SK-N-SH (cell line): ENCODE measurements at regions not wholly inside any gene's neighbourhood (a gene's known extent, or its start where the extent isn't known, plus 50 kb on each side); places are given as distances from the start of the nearest gene placed in this dataset.

Source experiments
- CTCF ChIA-PET: fragments of 300-600, 350-600 bp; formaldehyde crosslinking; extraction: SDS; loops from one replicate; lab custom pipeline; 2021; lab: Yijun Ruan, JAX
- POLR2A ChIA-PET: fragments of 350-600 bp; sonication (Branson Sonifier 250); formaldehyde crosslinking; extraction: SDS; loops from one replicate; lab custom pipeline; 2020; ENCODE audit warnings: antibody characterized with exemption, inconsistent platforms; lab: Yijun Ruan, JAX
- DNase-seq: peaks from one replicate; pipeline ENCODE4 v3.0.0; 2012
- H2AFZ ChIP-seq: fragments of 200-600 bp; sonication (generic); 2 replicates; pipeline ENCODE4 v1.8.1; 2016; ENCODE audit warnings: antibody characterized with exemption, mild to moderate bottlenecking, low read depth
- H3F3A ChIP-seq: fragments of 200-600 bp; sonication (generic); replicated peaks from 2 replicates; pipeline ENCODE3; 2016; ENCODE audit warnings: antibody characterized with exemption, mild to moderate bottlenecking; ENCODE audit not compliant: insufficient read depth
- H3K27ac ChIP-seq, 2 experiments: fragments of 200-500 bp in 1 of 2; fragments of 200-600 bp in 1 of 2; sonication (Bioruptor generic) in 1 of 2; sonication (generic), shearing (Covaris generic) in 1 of 2; 2 replicates each; pipeline versions ENCODE4 v1.5.1 to v1.6.1; 2014 to 2016; ENCODE audit warnings: low read depth in 2 of 2, inconsistent platforms in 1 of 2, low read length in 1 of 2, mild to moderate bottlenecking in 1 of 2, mixed read lengths in 1 of 2
- H3K27me3 ChIP-seq: fragments of 200-600 bp; sonication (generic), shearing (Covaris generic); 2 replicates; pipeline ENCODE4 v1.6.1; 2016; ENCODE audit warnings: mixed run types; ENCODE audit not compliant: insufficient read depth
- H3K36me3 ChIP-seq, 2 experiments: fragments of 200-500 bp in 1 of 2; fragments of 200-600 bp in 1 of 2; sonication (Bioruptor generic) in 1 of 2; sonication (generic) in 1 of 2; replicated peaks in 1 of 2; 2 replicates each; pipeline versions ENCODE3 to v1.5.1; 2014 to 2016; ENCODE audit warnings: low read length in 1 of 2, mild to moderate bottlenecking in 1 of 2; ENCODE audit not compliant: insufficient read depth in 2 of 2, control insufficient read depth in 1 of 2
- H3K4me1 ChIP-seq, 2 experiments: fragments of 200-500 bp in 1 of 2; fragments of 200-600 bp in 1 of 2; sonication (Bioruptor generic) in 1 of 2; sonication (generic), shearing (Covaris generic) in 1 of 2; 2 replicates each; pipeline versions ENCODE4 v1.5.1 to v1.6.1; 2014 to 2016; ENCODE audit warnings: low read depth in 1 of 2, low read length in 1 of 2, mixed run types in 1 of 2; ENCODE audit not compliant: insufficient read depth in 2 of 2, control insufficient read depth in 1 of 2
- H3K4me2 ChIP-seq: fragments of 200-600 bp; sonication (generic), shearing (Covaris generic); 2 replicates; pipeline ENCODE4 v1.6.1; 2017; ENCODE audit warnings: mixed run types
- H3K4me3 ChIP-seq, 2 experiments: fragments of 200-500 bp in 1 of 2; fragments of 200-600 bp in 1 of 2; sonication (Bioruptor generic) in 1 of 2; sonication (generic), shearing (Covaris generic) in 1 of 2; 2 replicates each; pipeline versions ENCODE4 v1.5.1 to v1.8.1; 2014 to 2016; ENCODE audit warnings: low read depth in 2 of 2, inconsistent platforms in 1 of 2, low read length in 1 of 2, mild to moderate bottlenecking in 1 of 2, mixed read lengths in 1 of 2, moderate library complexity in 1 of 2
- H3K79me2 ChIP-seq: fragments of 200-600 bp; sonication (generic); 2 replicates; pipeline ENCODE4 v1.8.1; 2017; ENCODE audit warnings: mild to moderate bottlenecking; ENCODE audit not compliant: insufficient read depth
- H3K9ac ChIP-seq: fragments of 200-600 bp; sonication (generic); 2 replicates; pipeline ENCODE4 v1.6.1; 2017; ENCODE audit warnings: mixed run types
- H3K9me2 ChIP-seq: fragments of 200-600 bp; sonication (generic); 2 replicates; pipeline ENCODE4 v1.6.1; 2017; ENCODE audit warnings: mixed run types
- H3K9me3 ChIP-seq: fragments of 200-600 bp; sonication (generic); 2 replicates; pipeline ENCODE4 v1.6.1; 2017; ENCODE audit warnings: mixed run types, mild to moderate bottlenecking, moderate library complexity
- H4K20me1 ChIP-seq: fragments of 200-600 bp; sonication (generic); 2 replicates; pipeline ENCODE4 v1.6.1; 2017; ENCODE audit warnings: mild to moderate bottlenecking, mixed run types; ENCODE audit not compliant: insufficient read depth
- CHD2 ChIP-seq: fragments of 150-350 bp; IDR thresholded peaks from 2 replicates; pipeline ENCODE4 v1.6.1; 2018; ENCODE audit warnings: low read length; ENCODE audit not compliant: partially characterized antibody
- EZH2phosphoT487 ChIP-seq: fragments of 200-600 bp; sonication (generic); IDR thresholded peaks from 2 replicates; pipeline ENCODE4 v1.6.1; 2017; ENCODE audit warnings: low read depth, mixed run types, mild to moderate bottlenecking, antibody characterized with exemption, moderate library complexity, borderline replicate concordance
- FOXM1 ChIP-seq: IDR thresholded peaks from 2 replicates; pipeline ENCODE4 v1.4.0; 2012; ENCODE audit warnings: low read depth, mild to moderate bottlenecking
- MEF2A ChIP-seq: IDR thresholded peaks from 2 replicates; pipeline ENCODE4 v1.4.0; 2012; ENCODE audit warnings: low read depth, borderline replicate concordance
- MXI1 ChIP-seq: IDR thresholded peaks from 2 replicates; pipeline ENCODE4 v1.6.1; 2012; ENCODE audit warnings: mild to moderate bottlenecking, low read depth, low read length, improper control_type of control experiment
- NRF1 ChIP-seq: IDR thresholded peaks from 2 replicates; pipeline ENCODE4 v1.6.1; 2012; ENCODE audit warnings: low read depth, mild to moderate bottlenecking, low read length
- POLR2AphosphoS5 ChIP-seq: IDR thresholded peaks from 2 replicates; pipeline ENCODE4 v1.6.1; 2012; ENCODE audit warnings: low read depth, low read length
- RXRA ChIP-seq: IDR thresholded peaks from 2 replicates; pipeline ENCODE4 v1.4.0; 2012; ENCODE audit warnings: low read depth, mild to moderate bottlenecking, borderline replicate concordance
- SIN3A ChIP-seq: IDR thresholded peaks from 2 replicates; pipeline ENCODE4 v1.6.1; 2012; ENCODE audit warnings: low read depth, mild to moderate bottlenecking, low read length, moderate library complexity, borderline replicate concordance
- TAF1 ChIP-seq: IDR thresholded peaks from 2 replicates; pipeline ENCODE4 v1.6.1; 2012; ENCODE audit warnings: low read depth, mild to moderate bottlenecking, low read length, moderate library complexity, borderline replicate concordance
- WGBS: methylation state at CpG from one replicate; pipeline ENCODE4 v1.1.6; 2017; ENCODE audit warnings: low lambda C conversion rate; 5-methylcytosine and 5-hydroxymethylcytosine counted together
- TF ChIP-seq, protein P1 (sequence below): IDR thresholded peaks from 2 replicates; pipeline ENCODE4 v1.6.1; 2012; ENCODE audit warnings: mild to moderate bottlenecking, low read depth, low read length, moderate library complexity
- TF ChIP-seq, protein P2 (sequence below): IDR thresholded peaks from 2 replicates; pipeline ENCODE4 v1.4.0; 2012; ENCODE audit warnings: low read depth, borderline replicate concordance
- TF ChIP-seq, protein P3 (sequence below): fragments of 200-600 bp; sonication (generic); IDR thresholded peaks from 2 replicates; pipeline ENCODE4 v1.6.1; 2017; ENCODE audit warnings: antibody characterized with exemption, mild to moderate bottlenecking, moderate library complexity

DNA sequence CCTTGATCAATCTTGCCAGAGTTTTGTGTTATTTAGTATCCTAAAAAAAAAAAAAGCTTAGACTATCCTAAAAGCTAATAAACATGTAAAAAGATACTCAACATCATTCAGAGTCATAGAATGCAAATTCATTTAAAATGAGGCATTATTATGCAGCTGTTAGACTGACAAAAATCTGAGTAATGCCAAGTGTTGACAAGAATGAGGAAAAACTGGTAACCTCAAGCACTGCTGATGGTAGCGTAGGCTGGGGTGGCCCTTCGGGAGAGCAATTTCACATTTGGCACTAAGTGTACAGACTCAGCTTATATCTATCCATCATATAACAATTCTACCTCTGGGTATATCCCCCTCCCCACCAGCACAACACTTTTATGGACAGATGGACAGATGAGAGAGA lies 280.4 kb downstream of the RAP2B start:
- H4K20me1 ChIP-seq: no peaks in the 10 kb centered on the region
- TF ChIP-seq, protein P1, sequence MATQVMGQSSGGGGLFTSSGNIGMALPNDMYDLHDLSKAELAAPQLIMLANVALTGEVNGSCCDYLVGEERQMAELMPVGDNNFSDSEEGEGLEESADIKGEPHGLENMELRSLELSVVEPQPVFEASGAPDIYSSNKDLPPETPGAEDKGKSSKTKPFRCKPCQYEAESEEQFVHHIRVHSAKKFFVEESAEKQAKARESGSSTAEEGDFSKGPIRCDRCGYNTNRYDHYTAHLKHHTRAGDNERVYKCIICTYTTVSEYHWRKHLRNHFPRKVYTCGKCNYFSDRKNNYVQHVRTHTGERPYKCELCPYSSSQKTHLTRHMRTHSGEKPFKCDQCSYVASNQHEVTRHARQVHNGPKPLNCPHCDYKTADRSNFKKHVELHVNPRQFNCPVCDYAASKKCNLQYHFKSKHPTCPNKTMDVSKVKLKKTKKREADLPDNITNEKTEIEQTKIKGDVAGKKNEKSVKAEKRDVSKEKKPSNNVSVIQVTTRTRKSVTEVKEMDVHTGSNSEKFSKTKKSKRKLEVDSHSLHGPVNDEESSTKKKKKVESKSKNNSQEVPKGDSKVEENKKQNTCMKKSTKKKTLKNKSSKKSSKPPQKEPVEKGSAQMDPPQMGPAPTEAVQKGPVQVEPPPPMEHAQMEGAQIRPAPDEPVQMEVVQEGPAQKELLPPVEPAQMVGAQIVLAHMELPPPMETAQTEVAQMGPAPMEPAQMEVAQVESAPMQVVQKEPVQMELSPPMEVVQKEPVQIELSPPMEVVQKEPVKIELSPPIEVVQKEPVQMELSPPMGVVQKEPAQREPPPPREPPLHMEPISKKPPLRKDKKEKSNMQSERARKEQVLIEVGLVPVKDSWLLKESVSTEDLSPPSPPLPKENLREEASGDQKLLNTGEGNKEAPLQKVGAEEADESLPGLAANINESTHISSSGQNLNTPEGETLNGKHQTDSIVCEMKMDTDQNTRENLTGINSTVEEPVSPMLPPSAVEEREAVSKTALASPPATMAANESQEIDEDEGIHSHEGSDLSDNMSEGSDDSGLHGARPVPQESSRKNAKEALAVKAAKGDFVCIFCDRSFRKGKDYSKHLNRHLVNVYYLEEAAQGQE: no peak
- TF ChIP-seq, protein P2, sequence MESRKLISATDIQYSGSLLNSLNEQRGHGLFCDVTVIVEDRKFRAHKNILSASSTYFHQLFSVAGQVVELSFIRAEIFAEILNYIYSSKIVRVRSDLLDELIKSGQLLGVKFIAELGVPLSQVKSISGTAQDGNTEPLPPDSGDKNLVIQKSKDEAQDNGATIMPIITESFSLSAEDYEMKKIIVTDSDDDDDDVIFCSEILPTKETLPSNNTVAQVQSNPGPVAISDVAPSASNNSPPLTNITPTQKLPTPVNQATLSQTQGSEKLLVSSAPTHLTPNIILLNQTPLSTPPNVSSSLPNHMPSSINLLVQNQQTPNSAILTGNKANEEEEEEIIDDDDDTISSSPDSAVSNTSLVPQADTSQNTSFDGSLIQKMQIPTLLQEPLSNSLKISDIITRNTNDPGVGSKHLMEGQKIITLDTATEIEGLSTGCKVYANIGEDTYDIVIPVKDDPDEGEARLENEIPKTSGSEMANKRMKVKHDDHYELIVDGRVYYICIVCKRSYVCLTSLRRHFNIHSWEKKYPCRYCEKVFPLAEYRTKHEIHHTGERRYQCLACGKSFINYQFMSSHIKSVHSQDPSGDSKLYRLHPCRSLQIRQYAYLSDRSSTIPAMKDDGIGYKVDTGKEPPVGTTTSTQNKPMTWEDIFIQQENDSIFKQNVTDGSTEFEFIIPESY: no peak
- TF ChIP-seq CHD2 (no peak), POLR2AphosphoS5 (no peak), RXRA (no peak), EZH2phosphoT487 (no peak), MEF2A (no peak), TAF1 (no peak), MXI1 (no peak), SIN3A (no peak), NRF1 (no peak), FOXM1 (no peak)
- TF ChIP-seq, protein P3, sequence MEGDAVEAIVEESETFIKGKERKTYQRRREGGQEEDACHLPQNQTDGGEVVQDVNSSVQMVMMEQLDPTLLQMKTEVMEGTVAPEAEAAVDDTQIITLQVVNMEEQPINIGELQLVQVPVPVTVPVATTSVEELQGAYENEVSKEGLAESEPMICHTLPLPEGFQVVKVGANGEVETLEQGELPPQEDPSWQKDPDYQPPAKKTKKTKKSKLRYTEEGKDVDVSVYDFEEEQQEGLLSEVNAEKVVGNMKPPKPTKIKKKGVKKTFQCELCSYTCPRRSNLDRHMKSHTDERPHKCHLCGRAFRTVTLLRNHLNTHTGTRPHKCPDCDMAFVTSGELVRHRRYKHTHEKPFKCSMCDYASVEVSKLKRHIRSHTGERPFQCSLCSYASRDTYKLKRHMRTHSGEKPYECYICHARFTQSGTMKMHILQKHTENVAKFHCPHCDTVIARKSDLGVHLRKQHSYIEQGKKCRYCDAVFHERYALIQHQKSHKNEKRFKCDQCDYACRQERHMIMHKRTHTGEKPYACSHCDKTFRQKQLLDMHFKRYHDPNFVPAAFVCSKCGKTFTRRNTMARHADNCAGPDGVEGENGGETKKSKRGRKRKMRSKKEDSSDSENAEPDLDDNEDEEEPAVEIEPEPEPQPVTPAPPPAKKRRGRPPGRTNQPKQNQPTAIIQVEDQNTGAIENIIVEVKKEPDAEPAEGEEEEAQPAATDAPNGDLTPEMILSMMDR: no peak
- TF ChIP-seq, all 33 proteins: peak for 0
- Histone ChIP-seq H3K36me3 (no peaks in the 10 kb centered on the region), H3K4me2 (no peak overlapping the region; the same call in 1 of the 2 replicates), H3K27me3 (no peaks in the 10 kb centered on the region), H3K9me3 (no peaks in the 10 kb centered on the region), H2AFZ (no peak overlapping the region), H3K9ac (no peak overlapping the region), H3K4me1 (no peaks in the 10 kb centered on the region; a peak in 1 of 4 replicates), H3K79me2 (no peaks in the 10 kb centered on the region), H3K4me3 (no peak overlapping the region), H3K9me2 (no peaks in the 10 kb centered on the region), H3K27ac (no peak overlapping the region), H3F3A (no peaks in the 10 kb centered on the region)
- ChIA-PET CTCF (no interaction called here), POLR2A (no interaction called here)
- WGBS: 20% methylated on average over 2 of the region's 2 CpGs
- DNase-seq: no peak
